Coronary artery (tissue), 2 donors: ENCODE measurements at regions not wholly inside any gene's neighbourhood (a gene's known extent, or its start where the extent isn't known, plus 50 kb on each side); places are given as distances from the start of the nearest gene placed in this dataset.

Source experiments
- DNase-seq: peaks from one replicate; pipeline ENCODE4 v3.0.0-alpha.2; 2017; ENCODE audit warnings: low spot score
- H3K27ac ChIP-seq, 2 donors: fragments of 200-600 bp; sonication (generic); one replicate each; pipeline ENCODE4 v1.5.1; 2016 to 2019
- H3K4me3 ChIP-seq: fragments of 200-600 bp; sonication (generic); 2 replicates; pipeline ENCODE4 v1.5.1; 2016; ENCODE audit warnings: mild to moderate bottlenecking, moderate library complexity
- TF ChIP-seq, protein P1 (sequence below): fragments of 200-600 bp; sonication (generic); IDR thresholded peaks from one replicate; pipeline ENCODE4 v1.5.1; 2019; ENCODE audit warnings: antibody characterized with exemption

DNA sequence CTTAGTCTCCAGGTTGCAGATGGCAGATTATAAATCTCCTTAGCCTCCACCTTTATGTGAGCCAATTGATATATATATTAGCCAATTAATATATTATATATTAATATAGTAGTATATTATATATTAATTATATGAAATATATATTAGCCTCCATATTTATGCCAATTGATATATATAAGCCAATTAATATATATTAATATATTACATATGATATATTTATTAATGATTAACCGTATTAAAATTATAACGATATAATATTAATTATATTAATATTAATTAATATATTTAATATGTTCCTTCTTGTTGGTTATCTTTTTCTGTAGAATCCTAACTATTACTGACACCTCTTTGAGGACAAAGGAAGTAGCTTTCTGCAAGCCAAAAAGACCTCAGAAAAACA lies 972.5 kb downstream of the GBE1 start:
- no peak for DNase-seq
- TF ChIP-seq, protein P1, sequence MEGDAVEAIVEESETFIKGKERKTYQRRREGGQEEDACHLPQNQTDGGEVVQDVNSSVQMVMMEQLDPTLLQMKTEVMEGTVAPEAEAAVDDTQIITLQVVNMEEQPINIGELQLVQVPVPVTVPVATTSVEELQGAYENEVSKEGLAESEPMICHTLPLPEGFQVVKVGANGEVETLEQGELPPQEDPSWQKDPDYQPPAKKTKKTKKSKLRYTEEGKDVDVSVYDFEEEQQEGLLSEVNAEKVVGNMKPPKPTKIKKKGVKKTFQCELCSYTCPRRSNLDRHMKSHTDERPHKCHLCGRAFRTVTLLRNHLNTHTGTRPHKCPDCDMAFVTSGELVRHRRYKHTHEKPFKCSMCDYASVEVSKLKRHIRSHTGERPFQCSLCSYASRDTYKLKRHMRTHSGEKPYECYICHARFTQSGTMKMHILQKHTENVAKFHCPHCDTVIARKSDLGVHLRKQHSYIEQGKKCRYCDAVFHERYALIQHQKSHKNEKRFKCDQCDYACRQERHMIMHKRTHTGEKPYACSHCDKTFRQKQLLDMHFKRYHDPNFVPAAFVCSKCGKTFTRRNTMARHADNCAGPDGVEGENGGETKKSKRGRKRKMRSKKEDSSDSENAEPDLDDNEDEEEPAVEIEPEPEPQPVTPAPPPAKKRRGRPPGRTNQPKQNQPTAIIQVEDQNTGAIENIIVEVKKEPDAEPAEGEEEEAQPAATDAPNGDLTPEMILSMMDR: no peak
- H3K27ac ChIP-seq: no peak overlapping the region
- H3K4me3 ChIP-seq: no peak overlapping the region

DNA sequence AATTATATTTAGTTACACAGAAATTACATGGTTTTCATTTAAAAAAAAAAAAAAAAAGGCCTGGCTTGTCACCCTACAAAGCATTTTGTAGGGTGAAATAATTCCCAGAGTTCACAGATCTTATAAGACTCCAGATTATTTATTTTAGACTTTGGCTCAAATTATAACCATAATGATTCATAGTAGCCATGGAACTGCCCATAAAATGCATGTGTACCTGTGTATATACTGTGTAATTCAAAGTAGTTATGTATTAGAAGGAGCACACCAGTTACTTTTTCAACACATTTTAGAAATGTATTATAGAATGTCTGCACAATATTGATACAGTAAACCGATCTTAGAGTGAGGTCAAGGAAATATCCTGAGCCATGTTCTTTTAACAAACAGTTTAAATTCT lies 975.6 kb downstream of the GBE1 start:
- Histone ChIP-seq H3K4me3 (no peak overlapping the region), H3K27ac (no peak overlapping the region)
- DNase-seq: no peak
- TF ChIP-seq, protein P1: no peak

DNA sequence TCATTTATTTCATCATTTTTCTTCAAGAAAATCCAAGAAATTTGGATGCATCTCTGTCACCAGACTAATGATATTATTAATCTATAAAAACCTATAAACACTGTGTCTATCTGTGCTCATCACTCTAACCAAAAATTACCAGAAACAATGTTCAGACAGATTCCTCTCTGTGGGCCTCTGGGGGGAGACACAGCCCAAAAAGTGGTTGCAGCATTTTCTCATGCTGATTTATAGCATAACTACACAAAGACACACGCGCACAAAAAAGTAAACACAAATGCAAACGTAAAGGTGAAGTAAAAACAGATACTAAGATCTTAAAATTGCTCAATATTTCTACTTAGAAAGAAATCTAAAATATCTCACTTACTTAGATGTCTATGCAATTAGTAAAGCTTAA lies 976.0 kb downstream of the GBE1 start:
- no peak for DNase-seq
- TF ChIP-seq, protein P1: no peak
- H3K27ac ChIP-seq: no peak overlapping the region
- no peak overlapping the region for H3K4me3 ChIP-seq

DNA sequence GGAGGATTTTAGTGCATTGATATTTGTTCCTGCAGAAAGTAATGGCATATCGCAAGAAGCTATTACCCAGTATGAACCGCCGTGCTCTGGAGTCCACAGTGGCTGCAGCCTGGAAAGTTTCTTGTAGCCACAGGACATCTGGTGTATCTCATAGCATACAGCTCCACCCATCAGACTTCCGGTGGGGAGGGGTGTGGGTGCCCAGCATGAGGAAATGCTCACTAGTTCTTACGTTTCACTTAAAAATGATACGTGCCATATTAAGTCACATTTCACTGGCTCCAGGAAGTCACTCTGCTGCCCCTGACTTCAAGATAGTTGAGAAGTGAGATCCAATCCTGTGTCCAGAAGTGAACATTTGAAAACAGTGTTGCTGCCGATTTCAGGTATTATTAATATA lies 990.4 kb downstream of the GBE1 start:
- TF ChIP-seq, protein P1: no peak
- no peak for DNase-seq
- no peak overlapping the region for H3K4me3 ChIP-seq
- no peak overlapping the region for H3K27ac ChIP-seq

DNA sequence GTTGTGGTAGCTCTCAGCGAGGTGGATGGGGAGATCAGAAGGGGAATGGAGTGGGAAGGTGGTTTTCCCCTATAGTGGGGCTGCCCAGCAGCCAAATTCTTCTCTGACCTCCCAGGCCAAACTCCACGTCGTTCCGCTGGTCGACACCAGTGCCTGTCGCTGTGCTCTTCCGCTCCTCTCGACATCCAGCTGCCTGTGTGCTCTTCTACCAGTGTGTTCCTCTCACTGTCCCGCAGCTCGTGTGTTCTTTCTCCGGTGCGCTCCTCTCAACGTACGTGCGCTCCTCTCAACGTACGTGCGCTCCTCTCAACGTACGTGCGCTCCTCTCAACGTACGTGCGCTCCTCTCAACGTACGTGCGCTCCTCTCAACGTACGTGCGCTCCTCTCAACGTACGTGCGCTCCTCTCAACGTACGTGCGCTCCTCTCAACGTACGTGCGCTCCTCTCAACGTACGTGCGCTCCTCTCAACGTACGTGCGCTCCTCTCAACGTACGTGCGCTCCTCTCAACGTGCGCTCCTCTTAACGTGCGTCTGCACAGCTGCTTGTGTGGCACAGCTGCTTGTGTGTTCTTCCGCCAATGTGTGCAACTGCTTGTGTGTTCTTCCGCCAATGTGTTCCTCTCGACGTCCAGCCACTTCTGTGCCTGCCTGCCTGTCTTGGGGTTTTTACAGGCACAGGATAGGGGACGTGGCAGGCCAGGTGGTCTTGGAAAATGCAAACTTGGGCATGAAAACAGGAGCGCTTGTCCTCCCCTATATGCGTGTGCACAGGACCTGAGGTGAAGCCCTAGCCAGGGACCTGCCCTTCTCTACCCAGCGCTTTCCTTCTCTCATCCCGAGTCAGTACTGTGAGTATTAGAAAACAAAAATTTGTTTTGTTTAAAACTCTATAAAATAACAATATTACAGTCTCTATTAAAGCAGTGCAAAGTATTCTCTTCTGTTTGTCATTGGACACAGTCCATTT lies 991.1 kb downstream of the GBE1 start:
- no peak overlapping the region for H3K4me3 ChIP-seq
- TF ChIP-seq, protein P1: no peak
- no peak for DNase-seq
- H3K27ac ChIP-seq: no peak overlapping the region

DNA sequence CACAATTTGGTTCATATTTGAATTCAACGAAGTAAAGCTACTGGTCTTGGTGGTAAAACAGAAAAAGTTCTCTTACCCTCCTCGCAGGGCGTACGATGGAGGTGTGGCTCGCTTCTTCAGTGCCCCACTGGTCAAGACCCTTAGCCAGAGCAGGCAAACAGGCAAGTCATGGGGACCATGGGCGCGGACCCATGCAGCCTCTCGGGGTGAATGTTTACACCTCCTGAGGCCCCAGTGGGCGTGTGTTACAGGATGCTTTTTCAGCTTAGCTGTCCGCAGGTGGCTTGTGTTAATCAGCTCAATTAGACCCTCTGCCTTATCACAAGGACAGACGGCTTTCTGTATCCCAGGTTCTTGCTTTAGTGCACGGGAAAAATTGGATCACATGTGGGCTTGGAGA lies 991.8 kb downstream of the GBE1 start:
- TF ChIP-seq, protein P1: no peak
- H3K4me3 ChIP-seq: no peak overlapping the region
- no peak overlapping the region for H3K27ac ChIP-seq
- DNase-seq: no peak

DNA sequence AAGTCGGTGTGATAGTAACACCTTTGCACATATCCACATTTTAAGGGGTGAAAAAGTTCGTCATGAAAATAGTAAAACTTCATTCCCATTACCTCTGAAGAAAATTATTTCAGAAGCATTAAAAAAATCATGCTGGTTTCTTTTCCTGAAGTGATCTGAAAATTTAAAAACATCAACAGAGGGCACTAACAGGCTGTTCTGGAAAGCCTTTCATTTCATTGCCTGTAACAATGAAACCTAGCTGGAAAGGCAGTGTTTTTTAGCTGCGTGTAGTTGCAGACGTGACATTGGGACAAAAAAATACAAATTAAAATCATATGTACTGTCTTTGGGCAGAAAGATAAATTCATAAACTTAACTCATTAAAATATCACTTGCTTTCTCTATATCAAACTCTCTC lies 993.8 kb downstream of the GBE1 start:
- Histone ChIP-seq H3K4me3 (no peak overlapping the region), H3K27ac (no peak overlapping the region)
- DNase-seq: no peak
- TF ChIP-seq, protein P1: no peak
